GM12878 (cell line): ENCODE measurements at regions not wholly inside any gene's neighbourhood (a gene's known extent, or its start where the extent isn't known, plus 50 kb on each side); places are given as distances from the start of the nearest gene placed in this dataset.

Experiments used
- ATAC-seq: fragments of 200-7000 bp; cut with Tn5 transposase; 3 replicates; pipeline ENCODE4 v1.9.1; 2020; ENCODE audit warnings: mild to moderate bottlenecking, moderate library complexity
- BruUV-seq: library from RNA; stranded (reverse); fragments of 400-500 nt; replicated peaks from 2 replicates; lab custom pipeline; 2021; lab: Mats Ljungman, UMichigan
- CTCF ChIA-PET: fragments of 300-600 bp; sonication (Branson Sonifier 250); formaldehyde crosslinking; extraction: SDS; loops from one replicate; lab custom pipeline; 2021; ENCODE audit warnings: inconsistent platforms; lab: Yijun Ruan, JAX
- POLR2A ChIA-PET: fragments of 350-600 bp; formaldehyde crosslinking; extraction: SDS; loops from one replicate; lab custom pipeline; 2021; ENCODE audit warnings: inconsistent platforms; lab: Charles Lee
- RAD21 ChIA-PET: fragments of 300-600 bp; sonication (Branson Sonifier 250); formaldehyde crosslinking; loops from one replicate; lab custom pipeline; 2023; ENCODE audit warnings: antibody characterized with exemption; ENCODE audit not compliant: unreplicated experiment; lab: Charles Lee
- SMC1A ChIA-PET: fragments of 300-600 bp; sonication (Branson Sonifier 250); formaldehyde crosslinking; loops from one replicate; lab custom pipeline; 2023; ENCODE audit not compliant: unreplicated experiment, uncharacterized antibody; lab: Charles Lee
- DNase-seq: peaks from one replicate; pipeline ENCODE4 v3.0.0-alpha.2; 2011; ENCODE audit warnings: low read depth, low spot score
- FAIRE-seq: peaks from 3 replicates; lab custom pipeline; 2011; peaks lifted over from hg19 to GRCh38; lab: Jason Lieb, UNC
- H2AFZ ChIP-seq: 2 replicates; pipeline ENCODE4 v1.6.0; 2011; ENCODE audit warnings: low read depth, low read length, control low read depth; ENCODE audit not compliant: control insufficient read depth
- H3K27ac ChIP-seq: 2 replicates; pipeline ENCODE4 v1.5.1; 2011; ENCODE audit warnings: control low read depth; ENCODE audit not compliant: control insufficient read depth, insufficient read depth
- H3K27me3 ChIP-seq, 2 experiments: replicated peaks in 1 of 2; 2 replicates each; pipeline versions ENCODE4 v1.6.0 to v1.6.1; 2011; ENCODE audit warnings: low read length in 1 of 2; ENCODE audit not compliant: control insufficient read depth in 2 of 2, insufficient read depth in 2 of 2
- H3K36me3 ChIP-seq, 2 experiments: 2 replicates each; pipeline ENCODE4 v1.5.1; 2011; ENCODE audit warnings: low read length in 1 of 2; ENCODE audit not compliant: control insufficient read depth in 2 of 2, insufficient read depth in 2 of 2
- H3K4me1 ChIP-seq: 2 replicates; pipeline ENCODE4 v1.6.1; 2011; ENCODE audit warnings: mild to moderate bottlenecking, low read length, moderate library complexity, mixed read lengths; ENCODE audit not compliant: control insufficient read depth, insufficient read depth
- H3K4me2 ChIP-seq: 2 replicates; pipeline ENCODE4 v1.6.0; 2011; ENCODE audit warnings: control low read depth; ENCODE audit not compliant: control insufficient read depth, insufficient read depth
- H3K4me3 ChIP-seq: fragments of 200-600 bp; sonication (generic); 2 replicates; pipeline ENCODE4 v1.5.1; 2016
- H3K79me2 ChIP-seq: 2 replicates; pipeline ENCODE4 v1.6.0; 2011; ENCODE audit warnings: low read length; ENCODE audit not compliant: control insufficient read depth, insufficient read depth
- H3K9ac ChIP-seq: 2 replicates; pipeline ENCODE4 v1.8.0; 2011; ENCODE audit warnings: low read length, control low read depth, mixed read lengths; ENCODE audit not compliant: control insufficient read depth, insufficient read depth
- H3K9me3 ChIP-seq: replicated peaks from 3 replicates; pipeline ENCODE4 v1.5.1; 2011; ENCODE audit warnings: mild to moderate bottlenecking, low read length; ENCODE audit not compliant: control insufficient read depth, insufficient read depth
- H4K20me1 ChIP-seq: 2 replicates; pipeline ENCODE4 v1.6.0; 2011; ENCODE audit not compliant: control insufficient read depth, insufficient read depth
- BHLHE40 ChIP-seq, 2 experiments: fragments of 450-650 bp in 1 of 2; IDR thresholded peaks; 2 replicates each; pipeline ENCODE4 v1.6.1; 2011 to 2017; ENCODE audit warnings: low read depth in 2 of 2, borderline replicate concordance in 1 of 2, improper control_type of control experiment in 1 of 2, low read length in 1 of 2, mild to moderate bottlenecking in 1 of 2
- CBX3 ChIP-seq: fragments of 200-600 bp; sonication (generic); IDR thresholded peaks from 2 replicates; pipeline ENCODE4 v1.6.1; 2016; ENCODE audit warnings: low read depth, borderline replicate concordance
- CHD2 ChIP-seq: IDR thresholded peaks from 2 replicates; pipeline ENCODE4 v1.6.1; 2011; ENCODE audit warnings: low read depth, low read length, improper control_type of control experiment, borderline replicate concordance
- ESRRA ChIP-seq: IDR thresholded peaks from 2 replicates; pipeline ENCODE4 v1.6.1; 2012; ENCODE audit warnings: mild to moderate bottlenecking, low read length, improper control_type of control experiment
- EZH2 ChIP-seq: IDR thresholded peaks from 2 replicates; pipeline ENCODE4 v1.6.1; 2012; ENCODE audit warnings: low read depth, mild to moderate bottlenecking, control low read depth, inconsistent platforms, low read length, borderline replicate concordance; ENCODE audit not compliant: control insufficient read depth
- FOXM1 ChIP-seq: IDR thresholded peaks from 2 replicates; pipeline ENCODE4 v1.6.1; 2012; ENCODE audit warnings: low read depth, mild to moderate bottlenecking, inconsistent platforms, low read length, moderate library complexity
- GABPA ChIP-seq: IDR thresholded peaks from 2 replicates; pipeline ENCODE4 v1.6.1; 2014; ENCODE audit warnings: antibody characterized with exemption, low read depth, mild to moderate bottlenecking, inconsistent platforms
- HCFC1 ChIP-seq: fragments of 150-350 bp; IDR thresholded peaks from 2 replicates; pipeline ENCODE4 v1.6.1; 2014; ENCODE audit warnings: low read length
- MXI1 ChIP-seq: fragments of 150-350 bp; IDR thresholded peaks from 2 replicates; pipeline ENCODE4 v1.6.1; 2011; ENCODE audit warnings: low read depth, mild to moderate bottlenecking, inconsistent platforms, low read length, improper control_type of control experiment
- NBN ChIP-seq: fragments of 450-650 bp; IDR thresholded peaks from 2 replicates; pipeline ENCODE4 v1.6.1; 2016
- RB1 ChIP-seq: fragments of 450-650 bp; formaldehyde crosslinking; IDR thresholded peaks from 2 replicates; pipeline ENCODE4 v1.6.1; 2017; ENCODE audit warnings: mild to moderate bottlenecking, borderline replicate concordance
- RBBP5 ChIP-seq: fragments of 200-600 bp; sonication (generic); conservative IDR thresholded peaks from 2 replicates; pipeline ENCODE4 v1.6.1; 2016
- RELA ChIP-seq: fragments of 450-650 bp; IDR thresholded peaks from 2 replicates; pipeline ENCODE4 v1.8.0; 2014; ENCODE audit warnings: borderline replicate concordance; ENCODE audit not compliant: partially characterized antibody
- REST ChIP-seq: IDR thresholded peaks from 2 replicates; pipeline ENCODE4 v1.6.1; 2012; ENCODE audit warnings: mild to moderate bottlenecking, low read depth, low read length
- SIN3A ChIP-seq: IDR thresholded peaks from 2 replicates; pipeline ENCODE4 v1.6.1; 2012; ENCODE audit warnings: low read depth, low read length, improper control_type of control experiment
- SP1 ChIP-seq: IDR thresholded peaks from one replicate; pipeline ENCODE4 v1.6.1; 2011; ENCODE audit warnings: low read depth, low read length
- SPI1 ChIP-seq: IDR thresholded peaks from 2 replicates; pipeline ENCODE4 v1.6.1; 2011; ENCODE audit warnings: low read depth, mild to moderate bottlenecking, low read length, moderate library complexity, borderline replicate concordance; ENCODE audit not compliant: insufficient read depth
- TCF3 ChIP-seq: IDR thresholded peaks from 2 replicates; pipeline ENCODE4 v1.6.1; 2012; ENCODE audit warnings: low read depth, mild to moderate bottlenecking, low read length, borderline replicate concordance; ENCODE audit not compliant: insufficient read depth
- WGBS: methylation state at CpG from one replicate; pipeline ENCODE4 v1.1.6; 2016; ENCODE audit warnings: low lambda C conversion rate; ENCODE audit not compliant: insufficient replicate concordance, insufficient coverage; ENCODE audit errors: missing lambda C conversion rate; 5-methylcytosine and 5-hydroxymethylcytosine counted together
- in situ Hi-C: fragments of 300-500 bp; cut with MboI; formaldehyde crosslinking; loops from 9 replicates; pipeline ENCODE4 v1.14.3; 2018; ENCODE audit warnings: mixed read lengths
- intact Hi-C: fragments of 100-400 bp; cut with micrococcal nuclease; formaldehyde crosslinking; loops from one replicate; pipeline ENCODE4 v1.14.2; 2022; ENCODE audit not compliant: unreplicated experiment
- TF ChIP-seq, protein P1 (sequence below): fragments of 450-650 bp; IDR thresholded peaks from 2 replicates; pipeline ENCODE4 v1.6.1; 2017; ENCODE audit warnings: low read depth, mild to moderate bottlenecking, moderate library complexity

DNA sequence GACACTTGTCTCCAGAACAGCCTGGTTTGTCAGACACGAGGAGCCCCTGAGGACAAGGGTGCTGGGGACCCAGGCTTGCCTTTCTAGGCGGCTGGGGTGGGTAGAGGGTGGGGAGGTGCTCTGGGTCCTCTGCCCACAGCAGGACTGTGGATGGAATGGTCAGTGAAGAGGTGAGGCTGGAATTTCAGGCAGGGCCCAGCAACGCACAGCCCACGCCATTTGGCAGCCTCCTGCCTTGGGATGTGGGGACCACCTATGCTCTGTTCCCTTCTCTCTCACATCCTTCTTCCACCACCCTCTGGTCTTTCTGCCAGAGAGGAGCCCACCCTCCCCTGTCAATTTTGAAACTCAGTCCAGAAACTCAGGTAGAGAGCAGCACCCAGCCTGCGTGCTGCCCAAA lies 103.2 kb downstream of the CXCL12 start:
- WGBS, result 62% methylated on average over 5 of the region's 5 CpGs
- ChIA-PET POLR2A (no interaction called here), RAD21 (no interaction called here), SMC1A (no interaction called here), CTCF (no interaction called here)
- Histone ChIP-seq H3K79me2 (no peaks in the 10 kb centered on the region), H3K4me1 (no peaks in the 10 kb centered on the region), H3K36me3 (no peaks in the 10 kb centered on the region), H3K4me3 (no peak overlapping the region), H4K20me1 (no peaks in the 10 kb centered on the region), H2AFZ (no peak overlapping the region), H3K4me2 (no peak overlapping the region), H3K9ac (no peak overlapping the region), H3K9me3 (no peaks in the 10 kb centered on the region), H3K27me3 (no peaks in the 10 kb centered on the region), H3K27ac (no peak overlapping the region)
- BruUV-seq, result no TSS peak
- ATAC-seq (no peak), FAIRE-seq (no peak), DNase-seq (no peak)
- intact Hi-C loops (no loop called here), in situ Hi-C loops (no loop called here)
- TF ChIP-seq RELA (no peak), SIN3A (no peak), SPI1 (no peak), ESRRA (no peak), SP1 (no peak), CBX3 (no peak), GABPA (no peak), TCF3 (no peak), BHLHE40 (IDR thresholded peaks at IDR 0.05; ENCODE audit: borderline replicate concordance in 1 of 2, low read depth in 2 of 2, low read length in 1 of 2) (no peak), FOXM1 (no peak), RBBP5 (no peak), RB1 (no peak), MXI1 (no peak), NBN (no peak), EZH2 (no peak), REST (no peak), HCFC1 (no peak), CHD2 (no peak)
- TF ChIP-seq, protein P1, sequence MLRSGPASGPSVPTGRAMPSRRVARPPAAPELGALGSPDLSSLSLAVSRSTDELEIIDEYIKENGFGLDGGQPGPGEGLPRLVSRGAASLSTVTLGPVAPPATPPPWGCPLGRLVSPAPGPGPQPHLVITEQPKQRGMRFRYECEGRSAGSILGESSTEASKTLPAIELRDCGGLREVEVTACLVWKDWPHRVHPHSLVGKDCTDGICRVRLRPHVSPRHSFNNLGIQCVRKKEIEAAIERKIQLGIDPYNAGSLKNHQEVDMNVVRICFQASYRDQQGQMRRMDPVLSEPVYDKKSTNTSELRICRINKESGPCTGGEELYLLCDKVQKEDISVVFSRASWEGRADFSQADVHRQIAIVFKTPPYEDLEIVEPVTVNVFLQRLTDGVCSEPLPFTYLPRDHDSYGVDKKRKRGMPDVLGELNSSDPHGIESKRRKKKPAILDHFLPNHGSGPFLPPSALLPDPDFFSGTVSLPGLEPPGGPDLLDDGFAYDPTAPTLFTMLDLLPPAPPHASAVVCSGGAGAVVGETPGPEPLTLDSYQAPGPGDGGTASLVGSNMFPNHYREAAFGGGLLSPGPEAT, result no peak
